ENCODE measurements at regions not wholly inside any gene's neighbourhood (a gene's known extent, or its start where the extent isn't known, plus 50 kb on each side); places are given as distances from the start of the nearest gene placed in this dataset.

DNA sequence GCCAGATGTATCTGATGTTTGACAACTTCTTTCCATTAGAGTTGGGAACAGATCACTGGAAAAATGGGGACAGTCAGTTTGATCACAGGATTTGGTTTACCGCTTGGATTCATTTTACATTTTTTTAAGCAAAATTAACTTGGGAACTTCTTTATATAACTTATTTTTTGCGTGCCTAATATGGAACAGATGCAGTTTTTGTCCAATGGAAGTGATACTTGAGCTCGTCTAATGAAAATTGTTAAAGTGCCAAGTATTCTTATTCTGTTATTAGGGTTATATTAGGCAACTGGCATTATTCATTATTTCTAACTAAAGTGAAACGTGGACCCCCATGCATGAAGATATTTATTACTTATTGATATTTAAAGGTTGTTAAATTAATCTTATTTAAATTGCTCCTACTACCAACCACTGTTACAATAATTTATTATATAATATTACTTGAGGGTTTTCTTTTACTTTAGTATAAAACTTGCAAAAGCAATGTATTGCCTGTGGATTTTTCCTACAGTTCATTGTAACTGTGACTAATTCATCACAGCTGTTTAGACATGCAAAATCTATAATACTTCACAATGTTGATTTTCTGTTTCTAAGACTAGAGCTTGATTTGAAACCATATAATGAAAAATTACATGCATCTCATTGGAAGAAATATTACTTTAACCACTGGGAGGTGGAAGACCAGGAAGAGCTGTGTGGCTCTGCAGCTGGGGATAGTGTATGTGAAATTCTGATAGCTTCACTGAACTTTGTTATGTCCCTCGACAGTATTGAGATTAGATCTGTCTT lies 787.3 kb upstream of the WWC1 start:
- no peak for ATAC-seq
- Histone ChIP-seq H3K4me3 (no peak overlapping the region), H3K27ac (no peak overlapping the region), H3K36me3 (no peaks in the 10 kb centered on the region), H3K27me3 (no peaks in the 10 kb centered on the region), H3K9me3 (no peaks in the 10 kb centered on the region), H3K4me1 (no peaks in the 10 kb centered on the region)
- no peak for TF ChIP-seq CTCF (IDR thresholded peaks at IDR 0.05)
- intact Hi-C loops (cut with DNase I), result no loop called here
- no peak for DNase-seq

- Histone ChIP-seq H3K27me3 (no peaks in the 10 kb centered on the region), H3K4me1 (no peaks in the 10 kb centered on the region), H3K9me3 (no peaks in the 10 kb centered on the region), H3K27ac (no peak overlapping the region), H3K36me3 (no peaks in the 10 kb centered on the region), H3K4me3 (no peak overlapping the region)
- no peak for DNase-seq
- no peak for ATAC-seq
- intact Hi-C loops (cut with DNase I), result no loop called here
- no peak for TF ChIP-seq CTCF (IDR thresholded peaks at IDR 0.05)
Observed at GRCh38 chr5:167507463-167508233, 783.8 kb upstream of the WWC1 start.

- H3K9me3 ChIP-seq, result no peaks in the 10 kb centered on the region
- no peaks in the 10 kb centered on the region for H3K4me1 ChIP-seq
- TF ChIP-seq CTCF (IDR thresholded peaks at IDR 0.05), result no peak
- H3K36me3 ChIP-seq, result no peaks in the 10 kb centered on the region
- DNase-seq (no peak), ATAC-seq (no peak)
- no peaks in the 10 kb centered on the region for H3K27me3 ChIP-seq
- no peak overlapping the region for H3K4me3 ChIP-seq
- H3K27ac ChIP-seq, result no peak overlapping the region
- intact Hi-C loops (cut with DNase I), result no loop called here
Observed at GRCh38 chr5:167509076-167509475, 782.4 kb upstream of the WWC1 start.

GRCh38 chr5:167511276-167511675 lies 780.2 kb upstream of the WWC1 start:
- intact Hi-C loops (cut with DNase I), result no loop called here
- Histone ChIP-seq H3K4me1 (no peaks in the 10 kb centered on the region), H3K27me3 (no peaks in the 10 kb centered on the region), H3K9me3 (no peaks in the 10 kb centered on the region), H3K36me3 (no peaks in the 10 kb centered on the region), H3K4me3 (no peak overlapping the region), H3K27ac (no peak overlapping the region)
- no peak for ATAC-seq
- TF ChIP-seq CTCF (IDR thresholded peaks at IDR 0.05), result no peak
- DNase-seq, result no peak

DNA sequence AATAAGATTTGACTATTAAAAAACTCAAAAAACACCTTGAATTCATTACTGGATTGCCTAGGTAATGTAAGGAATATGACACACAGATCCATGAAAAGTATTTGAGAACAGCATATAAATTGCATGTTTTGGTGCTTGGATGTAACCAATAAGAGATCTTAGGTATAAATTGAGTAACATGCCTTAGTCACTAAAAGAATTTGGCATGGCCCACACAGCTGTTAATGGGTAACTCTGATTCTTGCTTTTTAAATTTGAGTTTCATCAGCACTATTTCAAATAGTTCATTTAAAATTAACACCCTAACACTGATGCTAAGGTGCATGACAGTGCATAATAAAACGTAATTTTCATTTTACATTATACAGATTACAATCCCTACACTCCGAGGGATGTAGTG lies 779.3 kb upstream of the WWC1 start:
- H3K4me3 ChIP-seq, result no peak overlapping the region
- H3K36me3 ChIP-seq, result no peaks in the 10 kb centered on the region
- TF ChIP-seq CTCF (IDR thresholded peaks at IDR 0.05), result no peak
- DNase-seq (no peak), ATAC-seq (no peak)
- no peaks in the 10 kb centered on the region for H3K9me3 ChIP-seq
- H3K27me3 ChIP-seq, result no peaks in the 10 kb centered on the region
- no peaks in the 10 kb centered on the region for H3K4me1 ChIP-seq
- no peak overlapping the region for H3K27ac ChIP-seq
- intact Hi-C loops (cut with DNase I), result no loop called here

All from upper lobe of right lung (tissue), 1 donor.